NB4 (cell line): ENCODE measurements at regions not wholly inside any gene's neighbourhood (a gene's known extent, or its start where the extent isn't known, plus 50 kb on each side); places are given as distances from the start of the nearest gene placed in this dataset.
A peak's percentile ranks its signal among the peaks of the same experiment; 100 is the strongest.
"Not testable (repeated sequence)": the region's sequence is repeated elsewhere in the genome, so short reads cannot be mapped to it uniquely, and the experiment has no call there.

Experiments used
- DNase-seq: peaks from one replicate; pipeline ENCODE4 v3.0.0; 2010; ENCODE audit warnings: low read depth
- H3K4me3 ChIP-seq: one replicate; pipeline ENCODE4 v1.5.1; 2011; ENCODE audit warnings: mild to moderate bottlenecking, low read depth, low read length, moderate library complexity
- CTCF ChIP-seq: IDR thresholded peaks from one replicate; pipeline ENCODE4 v1.5.1; 2012; ENCODE audit warnings: low read depth, low read length
- MAX ChIP-seq: IDR thresholded peaks from 2 replicates; pipeline ENCODE4 v1.6.1; 2011; ENCODE audit warnings: low read depth, low read length
- MYC ChIP-seq: IDR thresholded peaks from 2 replicates; pipeline ENCODE4 v1.6.1; 2011; ENCODE audit warnings: low read depth, low read length
- POLR2A ChIP-seq: IDR thresholded peaks from 2 replicates; pipeline ENCODE4 v1.6.1; 2011; ENCODE audit warnings: mild to moderate bottlenecking; ENCODE audit not compliant: insufficient read length; ENCODE audit errors: extremely low read depth

- H3K4me3 ChIP-seq, DNase-seq: not testable (repeated sequence)
Observed at GRCh38 chr1:761791-762190, 75.3 kb upstream of the OR4F16 start.

GRCh38 chr1:771449-771848 is 85.0 kb upstream of the OR4F16 start:
- DNase-seq: not testable (repeated sequence)

GRCh38 chr1:777480-778180 is 91.2 kb upstream of the OR4F16 start:
- peak overlapping the region; percentile 72 for H3K4me3 ChIP-seq
- DNase-seq: peak; percentile 2

More at GRCh38 chr1:771449-771848, 85.0 kb upstream of the OR4F16 start:
- H3K4me3 ChIP-seq: not testable (repeated sequence)

GRCh38 chr1:778451-779278 is 92.2 kb upstream of the OR4F16 start:
- DNase-seq: peak; percentile 99
- TF ChIP-seq POLR2A: peak; percentile 81
- TF ChIP-seq MAX: peak; percentile 46; the same call in 1 of the 2 replicates
- peak; percentile 30; the same call in 1 of the 2 replicates for TF ChIP-seq MYC
- H3K4me3 ChIP-seq: peak overlapping the region; percentile 72

- peak; percentile 50 for DNase-seq
- H3K4me3 ChIP-seq: peak overlapping the region; percentile 56
Observed at GRCh38 chr1:779621-780020, 93.2 kb upstream of the OR4F16 start.

- H3K4me3 ChIP-seq: no peak overlapping the region
- DNase-seq: no peak
- no peak for TF ChIP-seq MAX
- no peak for TF ChIP-seq CTCF
- TF ChIP-seq POLR2A: no peak
- TF ChIP-seq MYC: no peak
Observed at GRCh38 chr1:788835-789234, 102.4 kb upstream of the OR4F16 start.

GRCh38 chr1:789606-790005 is 103.2 kb upstream of the OR4F16 start:
- DNase-seq: not testable (repeated sequence)

GRCh38 chr1:790388-790930 is 104.0 kb upstream of the OR4F16 start:
- H3K4me3 ChIP-seq, DNase-seq: not testable (repeated sequence)

More at GRCh38 chr1:789606-790005, 103.2 kb upstream of the OR4F16 start:
- not testable (repeated sequence) for H3K4me3 ChIP-seq

- H3K4me3 ChIP-seq, DNase-seq: not testable (repeated sequence)
Observed at GRCh38 chr1:794310-794709, 107.9 kb upstream of the OR4F16 start.

GRCh38 chr1:794918-795584 is 108.6 kb upstream of the OR4F16 start:
- H3K4me3 ChIP-seq, DNase-seq: not testable (repeated sequence)

- not testable (repeated sequence) for H3K4me3 ChIP-seq, DNase-seq
Observed at GRCh38 chr1:797649-798048, 111.2 kb upstream of the OR4F16 start.

GRCh38 chr1:800397-800796 is 113.9 kb upstream of the OR4F16 start:
- H3K4me3 ChIP-seq, DNase-seq: not testable (repeated sequence)

GRCh38 chr1:804378-805115 is 118.1 kb upstream of the OR4F16 start:
- H3K4me3 ChIP-seq, DNase-seq: not testable (repeated sequence)

GRCh38 chr1:805310-805709 is 118.4 kb upstream of the SAMD11 start:
- not testable (repeated sequence) for DNase-seq, H3K4me3 ChIP-seq

- H3K4me3 ChIP-seq, DNase-seq: not testable (repeated sequence)
Observed at GRCh38 chr1:807066-807465, 116.7 kb upstream of the SAMD11 start.
